ENCODE measurements at regions not wholly inside any gene's neighbourhood (a gene's known extent, or its start where the extent isn't known, plus 50 kb on each side); places are given as distances from the start of the nearest gene placed in this dataset.
"Not testable (repeated sequence)": the region's sequence is repeated elsewhere in the genome, so short reads cannot be mapped to it uniquely, and the experiment has no call there.

- DNase-seq, result not testable (repeated sequence)
Measured at GRCh38 chr7:6991169-6991611, 165.1 kb upstream of the CCZ1B start.

DNA sequence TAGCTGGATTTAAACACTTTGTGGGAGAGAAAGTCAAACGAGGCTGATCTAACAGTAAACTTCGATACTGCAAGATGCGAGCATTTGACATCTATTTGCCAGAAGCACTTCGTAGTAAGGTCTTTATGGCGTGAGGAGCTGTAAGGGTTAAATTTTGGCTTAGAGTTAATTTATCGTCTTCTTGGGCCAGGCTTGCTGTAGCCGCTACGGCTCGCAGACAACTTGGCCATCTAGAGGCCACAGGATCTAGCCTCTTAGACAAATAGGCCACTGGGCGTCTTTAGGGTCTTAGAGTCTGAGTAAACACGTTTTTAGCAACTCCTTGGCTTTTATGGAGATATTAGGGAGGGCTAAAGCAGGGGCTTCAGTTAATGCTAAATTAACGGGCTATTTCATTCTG lies 165.6 kb upstream of the CCZ1B start:
- DNase-seq, result not testable (repeated sequence)

DNA sequence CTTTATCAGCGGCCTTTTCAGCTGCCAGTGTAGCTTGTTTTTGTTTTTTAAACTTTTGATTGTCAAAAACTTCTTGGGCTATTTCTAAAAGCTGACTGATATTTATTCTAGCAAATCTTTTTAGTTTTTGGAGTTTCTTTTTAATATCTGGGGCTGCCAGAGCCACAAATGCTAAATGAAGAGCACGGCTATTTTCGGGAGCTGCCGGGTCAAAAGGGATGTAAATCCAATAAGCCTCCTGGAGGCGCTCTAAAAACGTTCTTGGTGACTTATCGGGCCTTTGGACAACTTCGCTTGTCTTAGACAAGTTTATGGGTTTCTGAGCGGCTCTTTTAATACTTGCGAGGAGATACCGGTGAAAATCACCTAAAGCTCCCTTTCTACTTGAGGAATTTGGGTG lies 166.1 kb upstream of the CCZ1B start:
- not testable (repeated sequence) for DNase-seq

DNA sequence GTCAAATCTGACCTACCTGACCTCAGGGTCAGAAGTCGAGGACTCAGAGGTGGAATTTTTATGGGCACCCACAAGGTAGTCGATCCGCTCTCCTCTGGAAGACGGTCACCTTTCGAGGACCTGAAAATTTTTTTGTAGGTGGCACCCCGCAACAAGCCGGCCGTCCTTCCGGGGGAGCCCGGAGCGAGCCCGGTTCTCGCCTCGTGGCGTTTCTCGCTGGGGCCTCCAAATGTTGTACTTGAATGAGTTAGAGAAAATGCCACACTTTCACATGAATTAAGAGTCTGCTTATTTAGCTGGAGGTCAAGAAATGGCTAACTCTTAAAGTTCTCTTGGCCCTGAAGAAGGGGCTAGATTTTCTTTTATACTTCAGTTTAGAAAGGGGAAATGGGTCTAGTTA lies 169.0 kb upstream of the CCZ1B start:
- not testable (repeated sequence) for DNase-seq

GRCh38 chr7:6995493-6996289 lies 169.6 kb upstream of the CCZ1B start:
- DNase-seq, result not testable (repeated sequence)

- DNase-seq, result not testable (repeated sequence)
Measured at GRCh38 chr7:6999067-6999666, 173.1 kb upstream of the CCZ1B start.

DNA sequence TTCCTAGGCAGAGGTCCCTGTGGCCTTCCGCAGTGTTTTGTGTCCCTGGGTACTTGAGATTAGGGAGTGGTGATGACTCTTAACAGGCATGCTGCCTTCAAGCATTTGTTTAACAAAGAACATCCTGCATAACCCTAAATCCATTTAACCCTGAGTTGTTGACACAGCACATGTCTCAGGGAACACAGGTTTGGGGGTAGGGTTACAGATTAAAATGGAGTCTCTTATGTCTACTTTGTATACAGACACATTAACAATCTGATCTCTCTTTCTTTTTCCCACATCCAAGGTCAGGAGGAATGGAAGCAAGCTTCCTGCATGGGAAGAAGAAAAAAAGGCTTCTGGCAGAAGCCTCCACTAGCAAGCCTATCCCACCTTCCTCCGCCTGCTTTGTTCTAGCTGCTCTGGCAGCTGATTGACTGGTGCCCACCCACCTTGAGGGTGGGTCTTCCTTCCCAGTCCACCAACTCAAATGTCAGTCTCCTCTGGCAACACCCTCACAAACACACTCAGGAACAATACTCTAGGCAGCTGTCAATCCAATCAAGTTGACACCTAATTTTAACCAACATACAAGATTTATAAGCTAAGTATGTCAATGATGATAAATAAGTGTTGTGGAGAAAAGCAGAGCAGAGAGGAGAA lies 176.5 kb upstream of the CCZ1B start:
- DNase-seq, result no peak

DNA sequence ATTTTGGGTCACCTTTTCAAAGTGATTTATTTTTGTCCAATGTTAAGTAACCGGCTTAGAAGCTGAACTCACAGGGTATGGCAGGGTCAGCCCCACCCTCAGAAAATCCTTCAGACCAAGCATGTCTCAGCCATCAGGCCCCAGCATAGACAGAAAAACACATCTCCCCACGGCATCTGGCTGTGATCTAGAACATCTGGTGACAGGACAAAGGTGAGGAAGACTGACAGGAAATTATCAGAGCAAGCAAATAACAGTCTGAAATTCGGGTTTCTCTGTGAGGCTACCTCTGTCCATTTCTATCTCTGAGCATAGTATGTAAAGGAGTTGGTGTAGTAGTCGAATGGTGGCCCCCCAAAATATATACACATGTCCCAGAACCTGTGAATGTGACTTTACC lies 177.0 kb upstream of the C1GALT1 start:
- DNase-seq, result no peak

- not testable (repeated sequence) for DNase-seq
Measured at GRCh38 chr7:7005949-7006348, 176.4 kb upstream of the C1GALT1 start.

DNA sequence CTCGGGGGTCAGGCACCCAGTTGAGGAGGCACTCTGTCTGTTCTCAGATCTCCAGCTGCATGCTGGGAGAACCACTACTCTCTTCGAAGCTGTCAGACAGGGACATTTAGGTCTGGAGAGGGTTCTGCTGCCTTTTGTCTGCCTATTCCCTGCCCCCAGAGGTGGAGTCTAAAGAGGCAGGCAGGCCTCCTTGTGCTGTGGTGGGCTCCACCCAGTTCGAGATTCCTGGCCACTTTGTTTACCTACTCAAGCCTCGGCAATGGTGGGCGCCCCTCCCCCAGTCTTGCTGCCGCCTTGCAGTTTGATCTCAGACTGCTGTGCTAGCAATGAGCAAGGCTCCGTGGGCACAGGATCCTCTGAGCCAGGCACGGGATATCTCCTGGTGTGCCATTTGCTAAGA lies 171.1 kb upstream of the C1GALT1 start:
- DNase-seq, result not testable (repeated sequence)

DNA sequence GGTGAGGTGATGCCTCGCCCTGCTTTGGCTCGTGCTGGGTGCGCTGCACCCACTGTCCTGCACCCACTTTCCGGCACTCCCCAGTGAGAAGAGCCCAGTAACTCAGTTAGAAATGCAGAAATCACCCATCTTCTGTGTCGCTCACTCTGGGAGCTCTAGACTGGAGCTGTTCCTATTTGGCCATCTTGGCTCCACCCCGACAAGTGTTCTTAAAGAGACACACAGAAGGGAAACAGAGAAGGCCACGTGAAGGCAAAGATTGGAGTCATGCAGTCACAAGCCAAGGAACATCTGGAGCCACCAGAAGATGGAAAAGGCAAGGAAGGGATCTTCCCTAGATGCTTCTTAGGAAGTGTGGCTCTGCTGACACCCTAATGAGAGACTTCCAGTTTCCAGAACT lies 170.6 kb upstream of the C1GALT1 start:
- DNase-seq, result not testable (repeated sequence)

DNA sequence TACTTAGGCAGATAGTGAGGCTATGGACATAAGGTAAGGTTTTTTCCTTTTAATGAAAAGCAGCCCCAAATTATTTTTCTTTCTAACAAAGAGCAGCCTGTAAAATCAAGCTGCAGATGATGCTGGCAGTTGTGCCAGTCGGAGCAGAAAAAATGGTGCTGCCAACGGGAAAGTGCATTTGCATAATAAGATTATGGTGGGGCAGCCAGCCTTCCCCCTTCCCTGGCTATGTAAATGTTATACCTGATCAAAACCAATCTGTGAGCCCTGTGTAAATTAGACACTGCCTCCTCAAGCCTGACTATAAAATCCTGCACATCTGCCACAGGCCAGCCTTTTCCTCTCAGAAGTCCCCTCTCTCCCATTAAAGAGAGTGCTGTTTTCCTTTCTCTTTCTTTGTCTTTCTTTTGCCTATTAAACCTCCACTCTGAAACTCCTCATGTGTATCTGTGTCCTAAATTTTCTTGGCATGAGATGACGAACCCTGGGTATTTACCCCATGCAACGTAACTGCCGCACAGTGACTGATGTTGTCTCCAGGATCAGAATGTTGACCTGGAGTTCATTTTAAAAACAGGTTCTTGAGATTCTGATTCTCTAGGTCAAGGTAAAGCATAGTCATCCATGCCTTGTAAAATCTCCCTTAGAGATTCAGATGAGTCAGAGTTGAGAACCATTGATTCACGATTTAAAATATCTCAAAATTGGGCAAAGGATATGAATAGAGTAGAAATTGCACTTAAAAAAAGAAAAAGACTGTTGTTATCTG lies 167.3 kb upstream of the C1GALT1 start:
- DNase-seq, result no peak

GRCh38 chr7:7017707-7018280 lies 164.6 kb upstream of the C1GALT1 start:
- no peak for DNase-seq

DNA sequence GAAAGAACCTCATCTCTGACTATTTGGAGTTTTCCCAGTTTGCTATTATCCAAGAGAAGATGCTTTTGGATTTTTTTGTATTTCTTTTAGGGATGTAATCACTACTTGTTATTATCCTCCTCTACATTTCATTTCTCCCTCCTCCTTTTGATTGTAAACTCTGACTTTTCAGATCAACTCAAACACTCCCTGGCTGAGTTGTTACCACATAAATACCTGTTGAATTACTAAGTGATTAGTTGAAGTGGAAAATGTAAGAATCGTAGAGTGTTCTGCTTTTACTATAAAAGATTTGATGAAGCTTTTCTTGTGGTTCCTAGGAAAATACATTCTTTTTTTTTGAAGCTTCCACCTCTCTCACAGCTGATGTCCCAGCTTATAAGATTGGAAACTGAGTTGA lies 164.1 kb upstream of the C1GALT1 start:
- no peak for DNase-seq

- DNase-seq, result no peak
Measured at GRCh38 chr7:7032221-7032620, 150.1 kb upstream of the C1GALT1 start.

- DNase-seq, result no peak
Measured at GRCh38 chr7:7035851-7036250, 146.5 kb upstream of the C1GALT1 start.

DNA sequence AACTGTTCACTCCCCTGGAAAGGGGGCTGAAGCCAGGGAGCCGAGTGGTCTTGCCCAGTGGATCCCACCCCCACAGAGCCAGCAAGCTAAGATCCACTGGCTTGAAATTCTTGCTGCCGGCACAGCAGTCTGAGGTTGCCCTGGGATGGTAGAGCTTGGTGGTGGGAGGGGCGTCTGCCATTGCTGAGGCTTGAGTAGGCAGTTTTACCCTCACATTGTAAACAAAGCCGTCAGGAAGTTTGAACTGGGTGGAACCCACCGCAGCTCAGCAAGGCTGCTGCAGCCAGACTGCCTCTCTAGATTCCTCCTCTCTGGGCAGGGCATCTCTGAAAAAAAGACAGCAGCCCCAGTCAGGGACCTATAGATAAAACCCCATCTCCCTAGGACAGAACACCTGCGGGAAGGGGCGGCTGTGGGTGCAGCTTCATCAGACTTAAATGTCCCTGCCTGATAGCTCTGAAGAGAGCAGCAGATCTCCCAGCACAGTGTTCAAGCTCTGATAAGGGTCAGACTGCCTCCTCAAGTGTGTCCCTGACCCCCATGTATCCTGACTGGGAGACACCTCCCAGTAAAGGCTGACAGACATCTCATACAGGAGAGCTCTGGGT lies 140.0 kb upstream of the C1GALT1 start:
- not testable (repeated sequence) for DNase-seq

DNA sequence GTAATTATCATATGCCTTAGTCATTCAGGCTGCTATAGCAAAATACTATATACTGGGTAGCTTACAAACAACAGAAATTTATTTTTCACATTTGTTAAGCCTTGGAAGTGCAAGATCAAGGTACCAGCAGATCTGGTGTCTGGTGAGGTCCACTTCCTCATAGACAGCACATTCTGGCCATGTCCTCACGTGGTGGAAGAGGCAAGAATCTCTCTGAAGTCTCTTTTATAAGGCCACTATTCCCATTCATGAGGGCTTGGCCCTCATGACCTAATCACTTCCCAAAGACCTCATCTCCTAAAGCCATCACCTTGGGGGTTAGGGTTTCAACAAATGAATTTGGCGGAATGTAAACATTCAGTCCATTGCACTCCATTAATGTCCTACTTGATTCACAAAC lies 137.5 kb upstream of the C1GALT1 start:
- no peak for DNase-seq

- DNase-seq, result no peak
Measured at GRCh38 chr7:7048213-7048612, 134.1 kb upstream of the C1GALT1 start.

GRCh38 chr7:7051206-7051877 lies 131.0 kb upstream of the C1GALT1 start:
- no peak for DNase-seq

- no peak for DNase-seq
Measured at GRCh38 chr7:7054252-7054830, 128.0 kb upstream of the C1GALT1 start.

Measured in activated CD4-positive, CD25-positive, alpha-beta regulatory T cell treated with anti-CD3 and anti-CD28 coated beads, Interleukin-2, amount 50 U/mL, for 72 hours (primary cell).